DND-41 (cell line): ENCODE measurements at regions not wholly inside any gene's neighbourhood (a gene's known extent, or its start where the extent isn't known, plus 50 kb on each side); places are given as distances from the start of the nearest gene placed in this dataset.

Experiments used
- CTCF ChIP-seq: IDR thresholded peaks from 2 replicates; pipeline ENCODE4 v1.5.1; 2012; ENCODE audit warnings: borderline replicate concordance, low read length, moderate library complexity, mild to moderate bottlenecking; ENCODE audit not compliant: poor library complexity, severe bottlenecking; ENCODE audit errors: extremely low read depth
- EZH2 ChIP-seq: IDR thresholded peaks from 3 replicates; pipeline ENCODE4 v1.6.1; 2012; ENCODE audit warnings: borderline replicate concordance, low read depth, mild to moderate bottlenecking, moderate library complexity, low read length, inconsistent platforms; ENCODE audit not compliant: severe bottlenecking

GRCh38 chr18:59065684-59066083 is 74.0 kb upstream of the SEC11C start:
- no peak for TF ChIP-seq EZH2
- no peak for TF ChIP-seq CTCF
